SU-DHL-6 (cell line): ENCODE measurements at regions not wholly inside any gene's neighbourhood (a gene's known extent, or its start where the extent isn't known, plus 50 kb on each side); places are given as distances from the start of the nearest gene placed in this dataset.

Source experiments
- EZH2phosphoT487 ChIP-seq: fragments of 200-600 bp; sonication (generic), shearing (Covaris generic); conservative IDR thresholded peaks from 2 replicates; pipeline ENCODE4 v1.6.1; 2018; ENCODE audit warnings: mild to moderate bottlenecking, antibody characterized with exemption, low read length, moderate library complexity, mixed read lengths
- TF ChIP-seq, protein P1 (sequence below): fragments of 200-600 bp; sonication (generic); IDR thresholded peaks from one replicate; pipeline ENCODE4 v1.5.1; 2017; ENCODE audit warnings: antibody characterized with exemption, mild to moderate bottlenecking, low read length, moderate library complexity; ENCODE audit not compliant: insufficient read depth, poor library complexity, severe bottlenecking

DNA sequence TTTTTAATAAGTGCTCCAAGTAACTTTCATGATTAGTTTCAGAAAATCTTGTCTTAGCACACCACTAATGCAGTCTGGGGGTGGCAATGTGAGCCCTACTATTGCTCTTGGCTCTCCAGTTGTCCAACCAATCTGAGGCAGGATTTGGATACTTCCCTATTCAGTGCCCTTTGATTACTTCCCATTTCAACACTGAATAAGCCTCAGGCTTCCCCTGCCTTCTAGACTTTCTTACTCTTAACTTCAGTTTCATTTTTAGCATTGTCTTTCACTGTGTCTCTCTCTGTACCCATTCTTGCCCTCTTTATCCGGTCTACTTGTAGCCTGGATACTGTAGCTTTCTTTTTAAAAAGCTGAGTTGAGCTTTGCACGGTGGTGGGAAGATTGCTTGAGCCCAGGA is 186.1 kb downstream of the C9orf152 start:
- TF ChIP-seq EZH2phosphoT487, result no peak
- TF ChIP-seq, protein P1, sequence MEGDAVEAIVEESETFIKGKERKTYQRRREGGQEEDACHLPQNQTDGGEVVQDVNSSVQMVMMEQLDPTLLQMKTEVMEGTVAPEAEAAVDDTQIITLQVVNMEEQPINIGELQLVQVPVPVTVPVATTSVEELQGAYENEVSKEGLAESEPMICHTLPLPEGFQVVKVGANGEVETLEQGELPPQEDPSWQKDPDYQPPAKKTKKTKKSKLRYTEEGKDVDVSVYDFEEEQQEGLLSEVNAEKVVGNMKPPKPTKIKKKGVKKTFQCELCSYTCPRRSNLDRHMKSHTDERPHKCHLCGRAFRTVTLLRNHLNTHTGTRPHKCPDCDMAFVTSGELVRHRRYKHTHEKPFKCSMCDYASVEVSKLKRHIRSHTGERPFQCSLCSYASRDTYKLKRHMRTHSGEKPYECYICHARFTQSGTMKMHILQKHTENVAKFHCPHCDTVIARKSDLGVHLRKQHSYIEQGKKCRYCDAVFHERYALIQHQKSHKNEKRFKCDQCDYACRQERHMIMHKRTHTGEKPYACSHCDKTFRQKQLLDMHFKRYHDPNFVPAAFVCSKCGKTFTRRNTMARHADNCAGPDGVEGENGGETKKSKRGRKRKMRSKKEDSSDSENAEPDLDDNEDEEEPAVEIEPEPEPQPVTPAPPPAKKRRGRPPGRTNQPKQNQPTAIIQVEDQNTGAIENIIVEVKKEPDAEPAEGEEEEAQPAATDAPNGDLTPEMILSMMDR, result no peak
